T-helper 17 cell (primary cell): ENCODE measurements at regions not wholly inside any gene's neighbourhood (a gene's known extent, or its start where the extent isn't known, plus 50 kb on each side); places are given as distances from the start of the nearest gene placed in this dataset.
"Not testable (repeated sequence)": the region's sequence is repeated elsewhere in the genome, so short reads cannot be mapped to it uniquely, and the experiment has no call there.

Experiments
- ATAC-seq: fragments of 150-1000 bp; cut with Tn5 transposase; 2 replicates; pipeline ENCODE4 v1.10.0; 2021; ENCODE audit warnings: mild to moderate bottlenecking, moderate library complexity
- DNase-seq, 3 donors: peaks; one replicate each; pipeline versions ENCODE4 v3.0.0 to v3.0.0-alpha.2; 2020 to 2021
- H3K9me3 ChIP-seq: one replicate; pipeline ENCODE4 v1.7.0; 2013; ENCODE audit warnings: low read length, mild to moderate bottlenecking; ENCODE audit not compliant: control insufficient read depth, poor library complexity, severe bottlenecking
- H3K27ac Mint-ChIP-seq: one replicate; pipeline ENCODE4 v1.8.0; 2022; ENCODE audit warnings: mild to moderate bottlenecking, moderate library complexity, mixed read lengths
- H3K27me3 Mint-ChIP-seq: one replicate; pipeline ENCODE4 v1.8.0; 2022; ENCODE audit warnings: mixed read lengths
- H3K36me3 Mint-ChIP-seq: one replicate; pipeline ENCODE4 v1.8.0; 2022; ENCODE audit warnings: low read depth, mixed read lengths
- H3K4me1 Mint-ChIP-seq: one replicate; pipeline ENCODE4 v1.8.0; 2022; ENCODE audit warnings: mild to moderate bottlenecking, mixed read lengths
- H3K4me3 Mint-ChIP-seq: one replicate; pipeline ENCODE4 v1.8.0; 2022; ENCODE audit warnings: mild to moderate bottlenecking, moderate library complexity, mixed read lengths

DNA sequence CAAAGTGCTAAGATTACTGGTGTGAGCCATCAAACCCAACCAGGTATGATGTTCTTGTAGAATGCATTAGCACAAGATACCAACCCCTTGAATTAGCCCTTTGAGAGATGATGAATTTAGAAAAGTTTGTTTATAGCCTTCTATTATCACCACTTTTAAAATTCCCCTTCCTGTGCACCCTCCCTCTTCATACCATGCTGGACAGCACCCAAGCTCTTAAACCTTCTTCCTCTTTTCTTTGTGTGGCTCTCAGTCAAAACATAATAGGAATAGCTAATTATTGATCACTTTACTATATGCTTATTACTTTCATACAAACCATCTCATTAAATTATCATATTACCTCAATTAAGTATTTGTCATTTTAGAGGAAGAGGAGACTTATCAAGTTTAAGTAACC is 87.6 kb upstream of the TMED7 start:
- Mint-ChIP-seq H3K4me3 (no peak overlapping the region), H3K27ac (no peak overlapping the region), H3K36me3 (peaks cover 2% of the 10 kb centered on the region), H3K27me3 (peaks cover 18% of the 10 kb centered on the region), H3K4me1 (no peaks in the 10 kb centered on the region)
- H3K9me3 ChIP-seq, result no peaks in the 10 kb centered on the region
- DNase-seq (no peak), ATAC-seq (no peak)

DNA sequence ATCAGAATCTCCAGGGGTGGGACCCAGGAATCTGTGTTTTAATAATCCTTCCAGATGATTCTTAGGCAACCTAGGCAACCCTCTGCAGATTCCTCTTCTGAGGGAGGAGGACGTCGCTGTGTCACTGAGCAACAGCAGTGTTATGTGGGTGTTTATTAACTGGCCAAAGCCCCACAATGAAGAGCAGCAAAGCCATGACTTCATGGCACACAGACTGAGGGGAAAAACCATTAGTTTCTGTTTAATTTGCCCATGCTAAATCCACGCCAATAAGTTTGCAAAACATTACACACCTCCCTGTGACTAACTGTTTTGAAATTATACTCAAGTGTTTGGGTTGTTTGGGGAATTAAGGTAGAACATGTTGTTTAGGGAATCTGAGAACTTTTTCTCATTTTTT is 83.7 kb upstream of the TMED7 start:
- H3K4me3 Mint-ChIP-seq, result no peak overlapping the region
- no peaks in the 10 kb centered on the region for H3K4me1 Mint-ChIP-seq
- H3K36me3 Mint-ChIP-seq, result peaks cover 2% of the 10 kb centered on the region
- H3K27me3 Mint-ChIP-seq, result peaks cover 12% of the 10 kb centered on the region
- ATAC-seq (no peak), DNase-seq (no peak)
- H3K27ac Mint-ChIP-seq, result no peak overlapping the region
- H3K9me3 ChIP-seq, result no peaks in the 10 kb centered on the region

DNA sequence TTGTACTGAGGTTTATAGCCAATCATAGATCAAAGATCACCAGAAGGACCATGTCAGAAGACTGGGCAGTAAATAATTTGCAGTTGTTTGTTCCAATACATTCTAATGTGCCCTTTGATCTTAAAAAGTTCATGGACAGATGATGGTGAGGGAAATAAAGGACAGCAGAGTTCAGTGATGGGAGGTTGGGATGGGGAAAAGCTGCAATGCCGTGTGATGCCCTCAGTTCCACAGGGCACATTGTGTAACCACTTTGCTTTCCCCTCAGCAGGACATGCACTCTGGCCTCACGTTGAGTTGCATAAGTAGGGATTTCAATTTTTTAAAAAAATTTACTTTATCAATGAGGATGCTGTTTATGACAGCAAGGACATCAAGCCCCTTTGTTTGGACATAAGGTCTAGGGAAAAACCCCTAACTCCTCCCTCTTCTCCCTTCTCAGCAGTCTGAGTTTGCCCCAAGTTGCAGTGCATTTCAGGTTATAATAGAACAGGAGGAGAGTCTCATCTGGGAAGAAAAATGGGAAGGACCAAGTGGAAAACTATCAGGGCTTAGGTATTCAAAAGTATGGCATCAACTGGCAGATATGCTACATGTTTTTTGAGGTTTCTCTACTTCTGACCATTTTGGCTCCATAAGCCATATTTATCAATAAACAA is 83.1 kb upstream of the TMED7 start:
- ATAC-seq (no peak), DNase-seq (no peak)
- Mint-ChIP-seq H3K4me1 (no peaks in the 10 kb centered on the region), H3K27ac (no peak overlapping the region), H3K4me3 (no peak overlapping the region), H3K27me3 (peaks cover 12% of the 10 kb centered on the region), H3K36me3 (peaks cover 2% of the 10 kb centered on the region)
- H3K9me3 ChIP-seq, result no peaks in the 10 kb centered on the region

DNA sequence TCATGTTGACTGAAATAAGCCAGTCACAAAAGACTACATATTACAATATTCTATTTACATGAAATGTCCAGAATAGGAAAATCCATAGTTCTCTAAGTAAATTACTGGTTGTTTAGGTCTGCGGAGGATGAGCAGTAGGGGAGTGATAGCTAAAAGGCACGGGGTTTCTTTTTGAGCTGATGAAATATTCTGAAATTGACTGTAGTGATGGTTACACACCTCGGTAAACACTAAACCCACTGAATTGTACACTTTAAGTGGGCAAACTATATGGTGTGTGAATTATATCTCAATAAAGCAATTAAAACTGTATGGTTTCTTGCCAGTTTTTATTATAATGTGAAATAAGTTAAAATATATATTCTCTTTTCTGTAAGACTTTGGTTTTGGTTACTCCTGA is 77.7 kb upstream of the TMED7 start:
- Mint-ChIP-seq H3K36me3 (peaks cover under 1% of the 10 kb centered on the region), H3K27ac (no peak overlapping the region), H3K4me3 (no peak overlapping the region), H3K4me1 (no peaks in the 10 kb centered on the region), H3K27me3 (peaks cover 19% of the 10 kb centered on the region)
- DNase-seq, result no peak
- H3K9me3 ChIP-seq, result no peaks in the 10 kb centered on the region
- no peak for ATAC-seq

DNA sequence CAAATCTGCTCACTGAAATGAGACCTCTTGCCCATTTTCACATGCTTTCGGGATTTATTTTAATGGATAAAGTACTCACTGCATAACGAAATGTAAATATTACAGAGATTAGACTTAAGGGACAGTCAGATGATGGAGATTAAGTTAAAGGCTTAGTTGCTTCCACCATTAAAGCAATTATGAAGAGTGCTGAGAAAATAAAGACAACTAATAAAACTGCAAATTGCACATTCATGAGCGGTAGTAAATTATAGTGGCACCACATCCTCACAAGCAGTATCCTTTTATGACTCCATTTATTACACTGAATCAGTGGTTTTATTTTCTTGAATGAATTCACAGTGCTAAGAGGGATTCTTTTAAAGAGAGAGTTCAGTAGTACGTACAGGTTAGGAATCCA is 76.2 kb upstream of the TMED7 start:
- no peak overlapping the region for H3K27ac Mint-ChIP-seq
- H3K4me3 Mint-ChIP-seq, result no peak overlapping the region
- H3K27me3 Mint-ChIP-seq, result peaks cover 27% of the 10 kb centered on the region
- no peaks in the 10 kb centered on the region for H3K9me3 ChIP-seq
- H3K36me3 Mint-ChIP-seq, result no peaks in the 10 kb centered on the region
- ATAC-seq (no peak), DNase-seq (no peak)
- H3K4me1 Mint-ChIP-seq, result no peaks in the 10 kb centered on the region

DNA sequence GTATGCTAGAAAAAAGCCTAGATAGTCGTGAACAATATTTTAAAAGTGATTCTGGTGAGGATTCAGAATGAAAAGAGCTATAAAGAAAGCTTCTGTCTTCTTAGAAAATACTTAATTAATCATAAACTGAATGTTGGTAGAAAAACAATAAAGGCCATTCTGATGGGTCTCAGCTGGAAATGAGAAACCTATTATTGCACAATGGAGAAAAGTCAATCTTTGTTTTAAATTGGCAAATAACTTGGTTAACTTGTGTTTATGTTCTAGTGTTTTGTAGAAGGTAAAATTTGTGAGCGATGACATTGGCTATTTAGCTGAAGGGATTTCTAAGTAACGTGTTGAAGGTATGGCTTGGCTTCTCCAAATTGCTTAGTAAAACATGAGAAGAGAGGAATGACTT is 74.1 kb upstream of the TMED7 start:
- Mint-ChIP-seq H3K36me3 (no peaks in the 10 kb centered on the region), H3K27ac (no peak overlapping the region), H3K27me3 (peaks cover 27% of the 10 kb centered on the region), H3K4me3 (no peak overlapping the region), H3K4me1 (no peaks in the 10 kb centered on the region)
- no peak for ATAC-seq
- DNase-seq, result no peak
- no peaks in the 10 kb centered on the region for H3K9me3 ChIP-seq

DNA sequence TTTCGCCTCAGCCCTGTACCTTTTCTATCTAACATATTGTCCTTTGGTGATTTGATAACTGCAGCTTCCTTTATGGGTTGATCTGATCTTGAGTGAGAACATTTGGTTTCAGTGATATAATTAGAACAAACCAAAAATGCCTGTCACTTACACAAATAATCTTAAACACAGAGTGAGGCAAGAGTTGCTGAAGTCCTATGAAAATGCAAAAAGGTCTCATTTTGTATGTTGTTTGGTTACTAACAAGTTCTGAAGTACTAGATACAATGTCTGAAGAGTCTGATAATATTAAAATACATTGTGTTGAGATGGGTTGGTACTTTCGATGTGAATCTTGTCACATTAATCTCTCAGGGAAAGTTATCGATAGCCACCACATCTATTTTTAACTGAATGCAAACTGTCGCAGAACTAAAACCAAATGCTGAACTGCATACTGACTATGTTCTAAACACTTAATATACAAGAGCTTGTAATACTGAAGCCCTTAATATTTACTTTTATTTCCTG is 70.4 kb upstream of the TMED7 start:
- DNase-seq (no peak), ATAC-seq (no peak)
- Mint-ChIP-seq H3K4me3 (no peak overlapping the region), H3K27ac (no peak overlapping the region), H3K36me3 (peaks cover 3% of the 10 kb centered on the region), H3K27me3 (peaks cover 34% of the 10 kb centered on the region), H3K4me1 (no peaks in the 10 kb centered on the region)
- H3K9me3 ChIP-seq, result no peaks in the 10 kb centered on the region

DNA sequence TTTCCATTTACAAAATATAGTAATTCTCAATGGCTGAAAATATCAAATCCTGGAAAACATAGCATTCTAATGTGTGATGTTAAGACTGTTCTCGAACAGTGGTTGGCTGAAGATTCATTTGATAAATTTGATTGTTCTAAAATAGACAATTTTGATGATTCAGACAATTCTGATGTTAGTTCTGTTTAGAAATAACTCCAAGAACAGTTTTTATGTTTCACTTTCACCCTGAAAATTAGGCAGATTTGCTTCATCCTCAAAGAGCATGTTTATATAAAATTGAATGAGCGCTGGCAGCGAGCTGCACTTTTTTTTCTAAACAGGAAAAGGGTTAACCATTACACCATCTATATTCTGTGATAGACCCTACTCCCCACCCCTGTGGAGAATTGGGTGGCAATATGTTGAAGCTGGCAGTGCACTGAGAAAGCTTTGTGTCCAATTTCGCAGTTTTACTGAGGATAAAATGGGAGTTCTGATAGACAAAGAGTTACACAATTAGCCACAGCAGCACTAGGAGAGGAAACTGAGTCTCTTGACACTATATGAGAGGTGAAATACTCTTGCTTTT is 69.6 kb upstream of the TMED7 start:
- peaks cover 3% of the 10 kb centered on the region for H3K36me3 Mint-ChIP-seq
- no peak overlapping the region for H3K4me3 Mint-ChIP-seq
- peaks cover 26% of the 10 kb centered on the region for H3K27me3 Mint-ChIP-seq
- DNase-seq (no peak), ATAC-seq (no peak)
- no peak overlapping the region for H3K27ac Mint-ChIP-seq
- H3K4me1 Mint-ChIP-seq, result no peaks in the 10 kb centered on the region
- H3K9me3 ChIP-seq, result no peaks in the 10 kb centered on the region

DNA sequence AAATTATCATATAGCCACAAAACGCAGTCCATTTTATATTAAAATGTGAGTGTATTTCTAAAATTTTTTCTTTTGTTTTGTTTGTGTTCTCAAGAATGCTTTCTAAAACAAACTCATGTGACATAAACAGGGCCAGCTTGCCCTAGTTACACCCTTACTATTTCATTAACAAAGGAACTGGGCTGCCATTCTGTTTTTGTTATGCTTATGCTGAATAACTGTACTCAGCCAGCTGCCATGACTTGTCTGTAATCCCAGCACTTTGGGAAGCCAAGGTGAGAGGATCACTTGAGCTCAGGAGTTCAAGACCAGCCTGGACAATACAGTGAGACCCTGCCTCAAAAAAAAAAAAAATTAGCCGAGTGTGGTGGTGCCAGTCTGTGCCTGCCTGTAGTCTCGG is 66.0 kb upstream of the TMED7 start:
- DNase-seq, H3K36me3 Mint-ChIP-seq, H3K4me1 Mint-ChIP-seq, H3K27ac Mint-ChIP-seq, H3K4me3 Mint-ChIP-seq, ATAC-seq, H3K9me3 ChIP-seq: not testable (repeated sequence)
- H3K27me3 Mint-ChIP-seq, result peaks cover 28% of the 10 kb centered on the region

DNA sequence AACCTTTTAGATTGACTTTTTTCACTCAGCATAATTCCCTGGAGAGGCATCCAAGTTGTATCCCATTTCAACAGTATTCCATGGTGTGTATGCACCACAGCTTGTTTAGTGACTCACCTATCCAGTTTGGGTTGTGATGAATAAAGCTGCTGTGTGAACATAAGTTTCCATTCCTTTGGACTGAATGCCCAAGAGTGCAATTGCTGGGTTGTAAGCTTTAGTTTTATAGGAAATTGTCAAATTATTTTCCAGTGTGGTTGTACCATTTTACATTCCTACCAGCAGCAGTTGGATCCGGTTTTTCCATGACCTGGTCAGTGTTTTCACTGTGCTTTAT is 60.9 kb upstream of the TMED7 start:
- no peak overlapping the region for H3K4me3 Mint-ChIP-seq
- no peaks in the 10 kb centered on the region for H3K9me3 ChIP-seq
- no peak overlapping the region for H3K27ac Mint-ChIP-seq
- H3K27me3 Mint-ChIP-seq, result peaks cover 46% of the 10 kb centered on the region
- peaks cover 2% of the 10 kb centered on the region for H3K36me3 Mint-ChIP-seq
- ATAC-seq, result no peak
- no peaks in the 10 kb centered on the region for H3K4me1 Mint-ChIP-seq
- no peak for DNase-seq

DNA sequence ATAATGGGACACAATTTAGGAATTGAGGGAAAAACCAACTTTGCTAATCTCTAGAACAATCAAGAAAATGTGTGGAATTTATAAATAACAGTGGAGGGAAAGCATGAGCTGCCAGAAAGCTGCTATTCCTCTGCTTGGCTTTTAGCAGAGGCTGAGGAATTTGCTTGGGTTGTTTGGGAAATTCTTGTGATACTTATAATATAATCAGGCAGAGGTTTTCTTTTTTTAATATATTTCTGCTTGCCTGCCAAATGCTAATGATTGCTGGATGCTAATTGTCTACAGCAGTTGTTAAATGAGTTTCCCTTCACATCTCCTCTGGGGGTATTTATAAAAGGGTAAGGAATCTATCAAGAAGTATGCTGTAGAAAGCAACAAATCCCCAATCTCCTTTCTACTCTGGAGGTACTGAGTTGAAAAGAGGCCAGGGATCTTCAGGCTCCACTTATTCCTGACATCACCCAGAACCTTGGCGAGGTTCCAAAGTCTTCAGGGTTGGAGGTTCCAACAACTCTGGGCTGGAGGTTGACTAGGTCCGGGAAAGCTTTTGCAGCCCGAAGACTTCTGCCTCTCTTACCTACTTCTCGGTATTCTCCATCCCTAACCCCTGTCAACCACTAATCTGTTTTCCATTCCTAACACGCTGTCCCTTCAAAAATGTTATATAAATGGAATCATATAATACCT is 60.4 kb upstream of the TMED7 start:
- ATAC-seq, result no peak
- no peak for DNase-seq
- Mint-ChIP-seq H3K36me3 (peaks cover 2% of the 10 kb centered on the region), H3K27ac (no peak overlapping the region), H3K4me3 (no peak overlapping the region), H3K27me3 (peaks cover 46% of the 10 kb centered on the region), H3K4me1 (no peaks in the 10 kb centered on the region)
- no peaks in the 10 kb centered on the region for H3K9me3 ChIP-seq

DNA sequence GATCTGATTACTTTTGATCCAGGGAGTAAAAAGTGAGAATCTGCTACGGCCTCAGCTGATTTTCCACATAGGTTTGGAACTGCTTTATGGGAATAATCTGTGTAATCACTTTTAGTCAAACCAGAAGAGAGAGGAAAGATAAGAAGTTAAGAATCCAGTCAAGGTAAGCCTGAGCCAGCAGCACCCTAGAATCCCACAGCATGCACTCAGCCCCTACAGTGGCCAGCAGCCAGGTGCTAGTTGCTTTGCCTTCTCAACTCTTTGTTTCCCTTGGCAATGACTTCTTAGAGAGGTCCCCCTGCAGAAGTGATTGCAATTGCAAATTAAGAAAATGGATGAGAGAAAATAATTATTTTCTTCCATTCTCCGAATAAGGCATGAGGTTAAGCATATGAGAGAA is 59.7 kb upstream of the TMED7 start:
- ATAC-seq, result no peak
- no peak overlapping the region for H3K27ac Mint-ChIP-seq
- H3K27me3 Mint-ChIP-seq, result peaks cover 46% of the 10 kb centered on the region
- H3K9me3 ChIP-seq, result no peaks in the 10 kb centered on the region
- no peak for DNase-seq
- no peak overlapping the region for H3K4me3 Mint-ChIP-seq
- H3K36me3 Mint-ChIP-seq, result peaks cover 2% of the 10 kb centered on the region
- no peaks in the 10 kb centered on the region for H3K4me1 Mint-ChIP-seq

DNA sequence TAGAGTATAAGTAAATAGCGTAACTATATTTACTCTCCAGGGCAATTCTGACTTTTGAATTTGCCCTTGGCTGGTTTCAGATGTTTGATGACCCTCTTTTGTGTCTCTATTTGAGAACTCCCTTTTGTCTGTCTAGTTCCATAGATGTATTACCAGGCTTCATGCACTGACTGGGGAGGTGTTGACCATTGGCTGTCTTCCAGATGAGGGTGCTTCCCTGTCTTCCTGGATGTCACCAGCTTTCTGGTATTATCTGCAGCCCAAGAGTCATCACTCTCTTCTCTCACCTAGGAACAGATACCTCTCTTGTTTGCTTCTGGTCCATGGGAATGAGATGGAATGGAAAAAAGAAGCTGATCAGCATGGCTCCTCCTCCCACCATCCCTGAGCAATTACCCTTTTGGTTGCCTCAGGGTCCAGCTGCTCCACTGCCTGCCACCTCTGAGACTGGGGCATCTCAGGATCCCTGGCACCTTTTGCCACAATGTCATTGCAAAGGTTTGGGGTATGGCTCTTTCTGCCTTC is 58.7 kb upstream of the TMED7 start:
- Mint-ChIP-seq H3K36me3 (peaks cover 2% of the 10 kb centered on the region), H3K27ac (no peak overlapping the region), H3K4me3 (no peak overlapping the region), H3K4me1 (no peaks in the 10 kb centered on the region), H3K27me3 (peaks cover 46% of the 10 kb centered on the region)
- no peak for ATAC-seq
- no peaks in the 10 kb centered on the region for H3K9me3 ChIP-seq
- no peak for DNase-seq

DNA sequence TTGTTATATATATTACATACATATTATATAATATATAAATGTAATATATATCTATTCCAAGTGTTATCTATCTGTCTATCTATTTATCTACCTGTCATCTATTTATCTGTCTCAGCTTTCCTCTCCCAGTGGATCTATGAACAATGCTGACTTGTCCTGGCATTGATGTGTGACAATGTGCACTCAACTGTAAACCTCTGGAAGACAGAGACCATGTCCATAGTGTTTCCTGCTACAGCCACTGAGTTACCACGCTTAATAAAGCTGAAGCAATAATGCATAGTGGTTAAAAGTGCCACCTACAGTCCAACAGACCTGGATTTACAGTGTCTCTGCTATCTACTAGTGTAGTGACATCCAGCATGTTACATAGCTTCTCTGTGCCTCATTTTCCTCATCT is 57.2 kb upstream of the TMED7 start:
- H3K9me3 ChIP-seq, result no peaks in the 10 kb centered on the region
- Mint-ChIP-seq H3K27ac (no peak overlapping the region), H3K4me1 (no peaks in the 10 kb centered on the region), H3K36me3 (no peaks in the 10 kb centered on the region), H3K27me3 (peaks cover 41% of the 10 kb centered on the region), H3K4me3 (no peak overlapping the region)
- DNase-seq (no peak), ATAC-seq (no peak)
